ENCODE measurements at regions not wholly inside any gene's neighbourhood (a gene's known extent, or its start where the extent isn't known, plus 50 kb on each side); places are given as distances from the start of the nearest gene placed in this dataset.

- Histone ChIP-seq H3K27ac (ENCODE audit: low read length) (no peak overlapping the region), H3K36me3 (ENCODE audit: control insufficient read depth, insufficient read depth, low read length) (no peaks in the 10 kb centered on the region), H3K4me3 (ENCODE audit: low read depth in 2 of 2, low read length in 2 of 2) (no peak overlapping the region), H3K4me1 (ENCODE audit: control insufficient read depth, insufficient read depth, low read length) (no peaks in the 10 kb centered on the region), H3K9me3 (ENCODE audit: control insufficient read depth, insufficient read depth, low read depth, low read length) (no peaks in the 10 kb centered on the region), H3K27me3 (ENCODE audit: control insufficient read depth, insufficient read depth, low read length) (peaks cover 6% of the 10 kb centered on the region)
- peak; percentile 78 for ATAC-seq
- ChIA-PET POLR2A (no interaction called here), CTCF (interaction anchor here (0.6 to 2.1 kb wide), 5 partner anchors 89 to 524 kb away, joined by 3 to 8 read pairs (median 4); no protein-coding TSS in a partner anchor)
- TF ChIP-seq CTCF (IDR thresholded peaks at IDR 0.05) (peak; percentile 79), POLR2AphosphoS5 (IDR thresholded peaks at IDR 0.05; ENCODE audit: low read depth, low read length) (no peak), REST (IDR thresholded peaks at IDR 0.05; ENCODE audit: insufficient read depth in 1 of 2, low read depth in 2 of 2, low read length in 1 of 2) (no peak), TCF7L2 (IDR thresholded peaks at IDR 0.05; ENCODE audit: low read depth, low read length) (no peak), SIN3A (IDR thresholded peaks at IDR 0.05; ENCODE audit: borderline replicate concordance, insufficient read depth, low read depth, low read length) (no peak)
- DNase-seq (ENCODE audit: low read depth, low spot score), result peak; percentile 24
- no TSS peak for BruUV-seq (replicated peaks)
- intact Hi-C loops (cut with micrococcal nuclease; ENCODE audit: unreplicated experiment), result loop anchor here (10.0 kb wide), 1 partner anchor 185 kb away; no protein-coding TSS in a partner anchor
- in situ Hi-C loops (cut with HindIII; ENCODE audit: low pct_unique_long_range_greater_than_20kb, low sequenced_read_pairs), result no loop called here
Measured at GRCh38 chr14:36069535-36069900, 107.0 kb downstream of the PTCSC3 start.

- CTCF ChIA-PET, result interaction anchor here (0.6 to 2.1 kb wide), 6 partner anchors 89 to 525 kb away, joined by 3 to 8 read pairs (median 4); no protein-coding TSS in a partner anchor
- 0 out of 2 replicates have a peak, but pooled peaks have one; percentile 34 for ATAC-seq
Measured at GRCh38 chr14:36068777-36069534, 107.6 kb downstream of the PTCSC3 start.

More at GRCh38 chr14:36068777-36069534, 107.6 kb downstream of the PTCSC3 start:
- intact Hi-C loops (cut with micrococcal nuclease; ENCODE audit: unreplicated experiment) (loop anchor here (10.0 kb wide), 1 partner anchor 184 kb away; no protein-coding TSS in a partner anchor), in situ Hi-C loops (cut with HindIII; ENCODE audit: low pct_unique_long_range_greater_than_20kb, low sequenced_read_pairs) (no loop called here)
- no peak for DNase-seq (ENCODE audit: low read depth, low spot score)
- H3K36me3 ChIP-seq (ENCODE audit: control insufficient read depth, insufficient read depth, low read length), result no peaks in the 10 kb centered on the region
- peaks cover 8% of the 10 kb centered on the region for H3K27me3 ChIP-seq (ENCODE audit: control insufficient read depth, insufficient read depth, low read length)
- TF ChIP-seq REST (IDR thresholded peaks at IDR 0.05; ENCODE audit: insufficient read depth in 1 of 2, low read depth in 2 of 2, low read length in 1 of 2), result no peak
- TF ChIP-seq TCF7L2 (IDR thresholded peaks at IDR 0.05; ENCODE audit: low read depth, low read length), result no peak
- no peak for TF ChIP-seq CTCF (IDR thresholded peaks at IDR 0.05)
- TF ChIP-seq POLR2AphosphoS5 (IDR thresholded peaks at IDR 0.05; ENCODE audit: low read depth, low read length), result no peak
- no peak for TF ChIP-seq SIN3A (IDR thresholded peaks at IDR 0.05; ENCODE audit: borderline replicate concordance, insufficient read depth, low read depth, low read length)
- no peak overlapping the region for H3K4me3 ChIP-seq (ENCODE audit: low read depth in 2 of 2, low read length in 2 of 2)
- H3K27ac ChIP-seq (ENCODE audit: low read length), result no peak overlapping the region
- H3K4me1 ChIP-seq (ENCODE audit: control insufficient read depth, insufficient read depth, low read length), result no peaks in the 10 kb centered on the region
- no TSS peak for BruUV-seq (replicated peaks)
- POLR2A ChIA-PET, result no interaction called here
- no peaks in the 10 kb centered on the region for H3K9me3 ChIP-seq (ENCODE audit: control insufficient read depth, insufficient read depth, low read depth, low read length)

Data from Panc1 (cell line).